ENCODE measurements at regions not wholly inside any gene's neighbourhood (a gene's known extent, or its start where the extent isn't known, plus 50 kb on each side); places are given as distances from the start of the nearest gene placed in this dataset.
"Not testable (repeated sequence)": the region's sequence is repeated elsewhere in the genome, so short reads cannot be mapped to it uniquely, and the experiment has no call there.

GRCh38 chr1:761791-762190, 75.3 kb upstream of the OR4F16 start:
- DNase-seq (ENCODE audit: low spot score) = not testable (repeated sequence)

GRCh38 chr1:771449-771848, 85.0 kb upstream of the OR4F16 start:
- DNase-seq (ENCODE audit: low spot score) = not testable (repeated sequence)

- DNase-seq (ENCODE audit: low spot score) = not testable (repeated sequence)
Measured at GRCh38 chr1:777480-778180, 91.2 kb upstream of the OR4F16 start.

- DNase-seq (ENCODE audit: low spot score) = peak; percentile 99
Measured at GRCh38 chr1:778451-779278, 92.2 kb upstream of the OR4F16 start.

- not testable (repeated sequence) for DNase-seq (ENCODE audit: low spot score)
Measured at GRCh38 chr1:779621-780020, 93.2 kb upstream of the OR4F16 start.

- no peak for DNase-seq (ENCODE audit: low spot score)
Measured at GRCh38 chr1:788835-789234, 102.4 kb upstream of the OR4F16 start.

- DNase-seq (ENCODE audit: low spot score) = not testable (repeated sequence)
Measured at GRCh38 chr1:789606-790005, 103.2 kb upstream of the OR4F16 start.

GRCh38 chr1:790388-790930, 104.0 kb upstream of the OR4F16 start:
- DNase-seq (ENCODE audit: low spot score) = not testable (repeated sequence)

- DNase-seq (ENCODE audit: low spot score) = not testable (repeated sequence)
Measured at GRCh38 chr1:794310-794709, 107.9 kb upstream of the OR4F16 start.

GRCh38 chr1:794918-795584, 108.6 kb upstream of the OR4F16 start:
- not testable (repeated sequence) for DNase-seq (ENCODE audit: low spot score)

GRCh38 chr1:797649-798048, 111.2 kb upstream of the OR4F16 start:
- DNase-seq (ENCODE audit: low spot score) = not testable (repeated sequence)

GRCh38 chr1:800397-800796, 113.9 kb upstream of the OR4F16 start:
- DNase-seq (ENCODE audit: low spot score) = not testable (repeated sequence)

- DNase-seq (ENCODE audit: low spot score) = not testable (repeated sequence)
Measured at GRCh38 chr1:804378-805115, 118.1 kb upstream of the OR4F16 start.

GRCh38 chr1:805310-805709, 118.4 kb upstream of the SAMD11 start:
- DNase-seq (ENCODE audit: low spot score) = not testable (repeated sequence)

- not testable (repeated sequence) for DNase-seq (ENCODE audit: low spot score)
Measured at GRCh38 chr1:807066-807465, 116.7 kb upstream of the SAMD11 start.

GRCh38 chr1:807699-808390, 115.9 kb upstream of the SAMD11 start:
- DNase-seq (ENCODE audit: low spot score) = not testable (repeated sequence)

- DNase-seq (ENCODE audit: low spot score) = not testable (repeated sequence)
Measured at GRCh38 chr1:810949-811348, 112.8 kb upstream of the SAMD11 start.

- not testable (repeated sequence) for DNase-seq (ENCODE audit: low spot score)
Measured at GRCh38 chr1:812535-813127, 111.1 kb upstream of the SAMD11 start.

- DNase-seq (ENCODE audit: low spot score) = not testable (repeated sequence)
Measured at GRCh38 chr1:814543-814942, 109.2 kb upstream of the SAMD11 start.

GRCh38 chr1:815147-815922, 108.4 kb upstream of the SAMD11 start:
- not testable (repeated sequence) for DNase-seq (ENCODE audit: low spot score)
